ENCODE measurements at regions not wholly inside any gene's neighbourhood (a gene's known extent, or its start where the extent isn't known, plus 50 kb on each side); places are given as distances from the start of the nearest gene placed in this dataset.

- DNase-seq (ENCODE audit: low read depth, low spot score) = no peak
- TF ChIP-seq POLR2AphosphoS5 (IDR thresholded peaks at IDR 0.05; ENCODE audit: borderline replicate concordance, low read depth, low read length) (no peak), FOXP2 (optimal IDR thresholded peaks at IDR 0.05; ENCODE audit: control extremely low read depth, extremely low read length, insufficient read depth) (no peak), EZH2 (IDR thresholded peaks at IDR 0.05) (no peak)
- H3K4me3 ChIP-seq = no peak overlapping the region
Measured at GRCh38 chr13:103403814-103404213, 337.6 kb upstream of the SLC10A2 start.

GRCh38 chr13:103403148-103403740, 337.0 kb upstream of the SLC10A2 start:
- Histone ChIP-seq H3K27ac (no peak overlapping the region), H3K9ac (ENCODE audit: insufficient read length) (no peak overlapping the region), H3K9me3 (ENCODE audit: low read depth, low read length) (no peaks in the 10 kb centered on the region), H3K4me3 (no peak overlapping the region), H3K36me3 (ENCODE audit: insufficient read depth, low read length) (no peaks in the 10 kb centered on the region)
- DNase-seq (ENCODE audit: low read depth, low spot score) = no peak
- no peak for TF ChIP-seq EZH2 (IDR thresholded peaks at IDR 0.05)
- TF ChIP-seq POLR2AphosphoS5 (IDR thresholded peaks at IDR 0.05; ENCODE audit: borderline replicate concordance, low read depth, low read length) = no peak
- TF ChIP-seq FOXP2 (optimal IDR thresholded peaks at IDR 0.05; ENCODE audit: control extremely low read depth, extremely low read length, insufficient read depth) = no peak

More at GRCh38 chr13:103403814-103404213, 337.6 kb upstream of the SLC10A2 start:
- H3K9ac ChIP-seq (ENCODE audit: insufficient read length) = no peak overlapping the region
- H3K27ac ChIP-seq = no peak overlapping the region
- H3K36me3 ChIP-seq (ENCODE audit: insufficient read depth, low read length) = no peaks in the 10 kb centered on the region
- H3K9me3 ChIP-seq (ENCODE audit: low read depth, low read length) = no peaks in the 10 kb centered on the region

- TF ChIP-seq FOXP2 (optimal IDR thresholded peaks at IDR 0.05; ENCODE audit: control extremely low read depth, extremely low read length, insufficient read depth) (no peak), POLR2AphosphoS5 (IDR thresholded peaks at IDR 0.05; ENCODE audit: borderline replicate concordance, low read depth, low read length) (no peak), EZH2 (IDR thresholded peaks at IDR 0.05) (no peak)
- H3K9ac ChIP-seq (ENCODE audit: insufficient read length) = no peak overlapping the region
- no peak overlapping the region for H3K27ac ChIP-seq
- no peaks in the 10 kb centered on the region for H3K9me3 ChIP-seq (ENCODE audit: low read depth, low read length)
- no peaks in the 10 kb centered on the region for H3K36me3 ChIP-seq (ENCODE audit: insufficient read depth, low read length)
- DNase-seq (ENCODE audit: low read depth, low spot score) = no peak
- H3K4me3 ChIP-seq = no peak overlapping the region
Measured at GRCh38 chr13:103395139-103395538, 328.9 kb upstream of the SLC10A2 start.

- no peak overlapping the region for H3K4me3 ChIP-seq
- DNase-seq (ENCODE audit: low read depth, low spot score) = no peak
- TF ChIP-seq EZH2 (IDR thresholded peaks at IDR 0.05) (no peak), FOXP2 (optimal IDR thresholded peaks at IDR 0.05; ENCODE audit: control extremely low read depth, extremely low read length, insufficient read depth) (no peak), POLR2AphosphoS5 (IDR thresholded peaks at IDR 0.05; ENCODE audit: borderline replicate concordance, low read depth, low read length) (no peak)
- no peaks in the 10 kb centered on the region for H3K36me3 ChIP-seq (ENCODE audit: insufficient read depth, low read length)
- H3K9me3 ChIP-seq (ENCODE audit: low read depth, low read length) = no peaks in the 10 kb centered on the region
- no peak overlapping the region for H3K27ac ChIP-seq
- no peak overlapping the region for H3K9ac ChIP-seq (ENCODE audit: insufficient read length)
Measured at GRCh38 chr13:103394618-103395017, 328.4 kb upstream of the SLC10A2 start.

- H3K4me3 ChIP-seq = no peak overlapping the region
- no peak overlapping the region for H3K27ac ChIP-seq
- no peak for TF ChIP-seq FOXP2 (optimal IDR thresholded peaks at IDR 0.05; ENCODE audit: control extremely low read depth, extremely low read length, insufficient read depth)
- TF ChIP-seq POLR2AphosphoS5 (IDR thresholded peaks at IDR 0.05; ENCODE audit: borderline replicate concordance, low read depth, low read length) = no peak
- no peak for TF ChIP-seq EZH2 (IDR thresholded peaks at IDR 0.05)
- H3K36me3 ChIP-seq (ENCODE audit: insufficient read depth, low read length) = no peaks in the 10 kb centered on the region
- DNase-seq (ENCODE audit: low read depth, low spot score) = no peak
- no peak overlapping the region for H3K9ac ChIP-seq (ENCODE audit: insufficient read length)
- no peaks in the 10 kb centered on the region for H3K9me3 ChIP-seq (ENCODE audit: low read depth, low read length)
Measured at GRCh38 chr13:103391936-103392335, 325.7 kb upstream of the SLC10A2 start.

GRCh38 chr13:103388839-103389238, 322.6 kb upstream of the SLC10A2 start:
- no peak overlapping the region for H3K4me3 ChIP-seq
- TF ChIP-seq POLR2AphosphoS5 (IDR thresholded peaks at IDR 0.05; ENCODE audit: borderline replicate concordance, low read depth, low read length) (no peak), EZH2 (IDR thresholded peaks at IDR 0.05) (no peak), FOXP2 (optimal IDR thresholded peaks at IDR 0.05; ENCODE audit: control extremely low read depth, extremely low read length, insufficient read depth) (no peak)
- H3K36me3 ChIP-seq (ENCODE audit: insufficient read depth, low read length) = no peaks in the 10 kb centered on the region
- H3K9me3 ChIP-seq (ENCODE audit: low read depth, low read length) = no peaks in the 10 kb centered on the region
- DNase-seq (ENCODE audit: low read depth, low spot score) = no peak
- no peak overlapping the region for H3K27ac ChIP-seq
- H3K9ac ChIP-seq (ENCODE audit: insufficient read length) = no peak overlapping the region

- no peaks in the 10 kb centered on the region for H3K36me3 ChIP-seq (ENCODE audit: insufficient read depth, low read length)
- no peaks in the 10 kb centered on the region for H3K9me3 ChIP-seq (ENCODE audit: low read depth, low read length)
- no peak overlapping the region for H3K9ac ChIP-seq (ENCODE audit: insufficient read length)
- no peak overlapping the region for H3K4me3 ChIP-seq
- DNase-seq (ENCODE audit: low read depth, low spot score) = no peak
- no peak overlapping the region for H3K27ac ChIP-seq
- TF ChIP-seq FOXP2 (optimal IDR thresholded peaks at IDR 0.05; ENCODE audit: control extremely low read depth, extremely low read length, insufficient read depth) (no peak), EZH2 (IDR thresholded peaks at IDR 0.05) (no peak), POLR2AphosphoS5 (IDR thresholded peaks at IDR 0.05; ENCODE audit: borderline replicate concordance, low read depth, low read length) (no peak)
Measured at GRCh38 chr13:103386341-103386740, 320.1 kb upstream of the SLC10A2 start.

GRCh38 chr13:103373916-103374315, 307.7 kb upstream of the SLC10A2 start:
- DNase-seq (ENCODE audit: low read depth, low spot score) = no peak
- Histone ChIP-seq H3K36me3 (ENCODE audit: insufficient read depth, low read length) (no peaks in the 10 kb centered on the region), H3K4me3 (no peak overlapping the region), H3K9ac (ENCODE audit: insufficient read length) (no peak overlapping the region), H3K9me3 (ENCODE audit: low read depth, low read length) (no peaks in the 10 kb centered on the region), H3K27ac (no peak overlapping the region)
- TF ChIP-seq EZH2 (IDR thresholded peaks at IDR 0.05) = no peak
- TF ChIP-seq POLR2AphosphoS5 (IDR thresholded peaks at IDR 0.05; ENCODE audit: borderline replicate concordance, low read depth, low read length) = no peak
- no peak for TF ChIP-seq FOXP2 (optimal IDR thresholded peaks at IDR 0.05; ENCODE audit: control extremely low read depth, extremely low read length, insufficient read depth)

GRCh38 chr13:103371271-103371670, 305.1 kb upstream of the SLC10A2 start:
- no peaks in the 10 kb centered on the region for H3K9me3 ChIP-seq (ENCODE audit: low read depth, low read length)
- DNase-seq (ENCODE audit: low read depth, low spot score) = no peak
- no peak for TF ChIP-seq EZH2 (IDR thresholded peaks at IDR 0.05)
- TF ChIP-seq POLR2AphosphoS5 (IDR thresholded peaks at IDR 0.05; ENCODE audit: borderline replicate concordance, low read depth, low read length) = no peak
- TF ChIP-seq FOXP2 (optimal IDR thresholded peaks at IDR 0.05; ENCODE audit: control extremely low read depth, extremely low read length, insufficient read depth) = no peak
- no peaks in the 10 kb centered on the region for H3K36me3 ChIP-seq (ENCODE audit: insufficient read depth, low read length)
- no peak overlapping the region for H3K9ac ChIP-seq (ENCODE audit: insufficient read length)
- H3K27ac ChIP-seq = no peak overlapping the region
- no peak overlapping the region for H3K4me3 ChIP-seq

Data from SK-N-MC (cell line).